Esophagus squamous epithelium (tissue), 5 donors: ENCODE measurements at regions not wholly inside any gene's neighbourhood (a gene's known extent, or its start where the extent isn't known, plus 50 kb on each side); places are given as distances from the start of the nearest gene placed in this dataset.

Experiments
- DNase-seq: peaks from one replicate; lab custom pipeline; 2025; lab: John Stamatoyannopoulos, UW
- H3K27ac ChIP-seq, 4 donors: fragments of 200-600 bp; sonication (generic); one replicate each; pipeline ENCODE4 v1.5.1; 2016 to 2019; ENCODE audit warnings: mild to moderate bottlenecking in 1 of 4
- H3K27me3 ChIP-seq, 4 donors: fragments of 200-600 bp; sonication (generic); 1 replicate in 3 of 4; 2 replicates in 1 of 4; pipeline versions ENCODE4 v1.5.1 to v1.6.0; 2017 to 2021; ENCODE audit warnings: antibody characterized with exemption in 1 of 4
- H3K36me3 ChIP-seq, 3 donors: fragments of 200-600 bp; sonication (generic); one replicate each; pipeline ENCODE4 v1.5.1; 2016 to 2019
- H3K4me1 ChIP-seq, 3 donors: fragments of 200-600 bp; sonication (generic); one replicate each; pipeline ENCODE4 v1.5.1; 2017 to 2019
- H3K4me3 ChIP-seq, 4 donors: fragments of 200-600 bp; sonication (generic); 1 replicate in 3 of 4; 2 replicates in 1 of 4; pipeline ENCODE4 v1.5.1; 2016 to 2019; ENCODE audit warnings: mild to moderate bottlenecking in 2 of 4, moderate library complexity in 1 of 4
- H3K9me3 ChIP-seq, 3 donors: fragments of 200-600 bp; sonication (generic); one replicate each; pipeline ENCODE4 v1.5.1; 2016 to 2019
- CTCF ChIP-seq, 6 experiments: fragments of 450-650 bp in 4 of 6; fragments of 200-600 bp in 2 of 6; sonication (generic) in 2 of 6; IDR thresholded peaks; one replicate each; pipeline ENCODE4 v1.5.1; 2016 to 2019; ENCODE audit warnings: antibody characterized with exemption in 6 of 6, mild to moderate bottlenecking in 4 of 6, moderate library complexity in 4 of 6
- POLR2A ChIP-seq, 4 donors: fragments of 450-650 bp; IDR thresholded peaks; one replicate each; pipeline ENCODE4 v1.6.1; 2017; ENCODE audit warnings: antibody characterized with exemption in 4 of 4, mild to moderate bottlenecking in 4 of 4, moderate library complexity in 3 of 4
- WGBS, 2 donors: methylation state at CpG; one replicate each; pipeline ENCODE4 v1.1.5; 2018; 5-methylcytosine and 5-hydroxymethylcytosine counted together
- intact Hi-C: fragments of 100-400 bp; cut with DNase I; formaldehyde crosslinking; loops from one replicate; pipeline ENCODE4 v1.15.0; 2022
- donor health status: DM: yes; HTN: yes; CAD: no.

DNA sequence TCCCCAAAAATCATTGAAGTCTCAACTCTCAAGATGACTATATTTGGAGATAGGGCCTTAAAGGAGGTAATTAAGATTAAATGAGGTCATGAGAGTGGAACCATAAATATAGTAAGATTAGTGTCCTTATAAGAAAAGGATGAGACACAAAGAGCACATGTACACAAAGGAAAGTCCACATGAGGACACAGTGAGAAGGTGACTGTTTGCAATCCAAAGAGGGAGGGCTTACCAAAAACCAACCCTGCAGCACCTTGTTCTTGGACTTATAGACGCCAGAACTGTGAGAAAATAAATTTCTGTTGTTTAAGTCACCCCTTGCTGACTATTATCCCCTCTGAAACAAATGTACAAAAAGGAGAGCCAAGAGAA lies 150.4 kb upstream of the SMLR1 start:
- H3K4me1 ChIP-seq, result peaks cover 0 to 20% (median 4%) of the 10 kb centered on the region in 3 donors
- H3K9me3 ChIP-seq, result peaks cover 0 to 4% (median 0%) of the 10 kb centered on the region in 3 donors
- H3K27me3 ChIP-seq, result no peaks in the 10 kb centered on the region
- DNase-seq, result no peak
- intact Hi-C loops, result no loop called here
- H3K27ac ChIP-seq, result no peak overlapping the region
- H3K4me3 ChIP-seq, result no peak overlapping the region
- WGBS, 2 donors, result 67 to 90% methylated on average over 1 of the region's 1 CpG
- no peaks in the 10 kb centered on the region for H3K36me3 ChIP-seq
- no peak for TF ChIP-seq CTCF (IDR thresholded peaks at IDR 0.05)
- no peak for TF ChIP-seq POLR2A (IDR thresholded peaks at IDR 0.05)

- H3K9me3 ChIP-seq, result peaks cover 0 to 4% (median 0%) of the 10 kb centered on the region in 3 donors
- H3K36me3 ChIP-seq, result no peaks in the 10 kb centered on the region
- no peak for DNase-seq
- no peak for TF ChIP-seq POLR2A (IDR thresholded peaks at IDR 0.05)
- TF ChIP-seq CTCF (IDR thresholded peaks at IDR 0.05), result no peak
- intact Hi-C loops, result no loop called here
- peaks cover 0 to 20% (median 4%) of the 10 kb centered on the region in 3 donors for H3K4me1 ChIP-seq
- H3K27ac ChIP-seq, result no peak overlapping the region
- no peaks in the 10 kb centered on the region for H3K27me3 ChIP-seq
- H3K4me3 ChIP-seq, result no peak overlapping the region
Measured at GRCh38 chr6:130677312-130677711, 149.9 kb upstream of the SMLR1 start.

GRCh38 chr6:130677766-130678165 lies 149.4 kb upstream of the SMLR1 start:
- no peak overlapping the region for H3K27ac ChIP-seq
- 73 to 74% methylated on average over 3 of the region's 3 CpGs for WGBS, 2 donors
- no peaks in the 10 kb centered on the region for H3K27me3 ChIP-seq
- DNase-seq, result no peak
- peaks cover 0 to 20% (median 4%) of the 10 kb centered on the region in 3 donors for H3K4me1 ChIP-seq
- H3K9me3 ChIP-seq, result peaks cover 0 to 4% (median 0%) of the 10 kb centered on the region in 3 donors
- H3K36me3 ChIP-seq, result no peaks in the 10 kb centered on the region
- no peak overlapping the region for H3K4me3 ChIP-seq
- intact Hi-C loops, result no loop called here
- TF ChIP-seq CTCF (IDR thresholded peaks at IDR 0.05) (no peak), POLR2A (IDR thresholded peaks at IDR 0.05) (no peak)

GRCh38 chr6:130679684-130680083 lies 147.5 kb upstream of the SMLR1 start:
- intact Hi-C loops, result no loop called here
- Histone ChIP-seq H3K9me3 (peaks cover 0 to 4% (median 0%) of the 10 kb centered on the region in 3 donors), H3K4me3 (no peak overlapping the region), H3K4me1 (peaks cover 0 to 20% (median 4%) of the 10 kb centered on the region in 3 donors), H3K27me3 (no peaks in the 10 kb centered on the region), H3K36me3 (no peaks in the 10 kb centered on the region), H3K27ac (peak overlapping the region; percentile 16 to 35 (median 34))
- 25 to 45% methylated on average over 2 of the region's 2 CpGs for WGBS, 2 donors
- TF ChIP-seq POLR2A (IDR thresholded peaks at IDR 0.05), result no peak
- no peak for TF ChIP-seq CTCF (IDR thresholded peaks at IDR 0.05)
- no peak for DNase-seq

- Histone ChIP-seq H3K4me3 (no peak overlapping the region), H3K27ac (peak overlapping the region; percentile 16 to 35 (median 34)), H3K4me1 (peaks cover 0 to 20% (median 4%) of the 10 kb centered on the region in 3 donors), H3K9me3 (peaks cover 0 to 4% (median 0%) of the 10 kb centered on the region in 3 donors), H3K27me3 (no peaks in the 10 kb centered on the region), H3K36me3 (no peaks in the 10 kb centered on the region)
- no peak for DNase-seq
- intact Hi-C loops, result no loop called here
- TF ChIP-seq CTCF (IDR thresholded peaks at IDR 0.05), result no peak
- no peak for TF ChIP-seq POLR2A (IDR thresholded peaks at IDR 0.05)
- 13 to 30% methylated on average over 3 of the region's 3 CpGs for WGBS, 2 donors
Measured at GRCh38 chr6:130680116-130680515, 147.1 kb upstream of the SMLR1 start.
